ENCODE measurements at regions not wholly inside any gene's neighbourhood (a gene's known extent, or its start where the extent isn't known, plus 50 kb on each side); places are given as distances from the start of the nearest gene placed in this dataset.
"Not testable (repeated sequence)": the region's sequence is repeated elsewhere in the genome, so short reads cannot be mapped to it uniquely, and the experiment has no call there.

DNA sequence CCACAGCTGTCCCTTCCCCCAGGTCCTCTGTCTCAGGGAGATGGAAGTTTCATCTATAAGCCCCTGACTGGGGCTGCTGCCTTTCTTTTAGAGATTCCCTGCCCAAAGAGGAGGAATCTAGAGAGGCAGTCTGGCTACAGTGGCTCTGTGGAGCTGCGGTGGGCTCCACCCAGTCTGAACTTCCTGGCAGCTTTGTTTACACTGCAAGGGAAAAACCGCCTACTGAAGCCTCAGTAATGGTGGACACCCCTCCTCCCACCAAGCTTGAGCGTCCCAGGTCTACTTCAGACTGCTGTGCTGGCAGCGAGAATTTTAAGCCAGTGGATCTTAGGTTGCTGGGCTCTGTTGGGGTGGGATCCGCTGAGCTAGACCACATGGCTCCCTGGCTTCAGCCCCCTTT, 184.1 kb upstream of the SLC35B3 start:
- not testable (repeated sequence) for DNase-seq

DNA sequence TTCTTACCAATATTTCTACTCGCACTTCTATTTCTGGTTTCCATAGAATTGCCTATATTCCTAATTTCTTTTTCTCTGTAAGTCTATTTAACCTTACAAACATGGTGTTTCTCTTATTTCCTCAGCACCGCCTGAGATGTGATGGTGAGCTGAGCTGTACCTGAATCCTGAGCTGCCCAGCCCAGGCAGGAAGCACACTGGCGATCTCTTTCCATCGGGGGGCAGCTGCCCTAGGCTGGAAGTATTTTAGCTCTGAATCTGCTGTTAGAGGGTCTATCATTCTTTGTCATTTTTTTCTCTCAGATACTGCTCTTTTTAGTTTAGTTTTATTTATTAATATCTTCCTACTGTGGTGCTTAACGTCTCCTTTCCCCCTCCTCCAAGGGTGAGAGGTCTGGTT, 173.4 kb upstream of the SLC35B3 start:
- DNase-seq = no peak

DNA sequence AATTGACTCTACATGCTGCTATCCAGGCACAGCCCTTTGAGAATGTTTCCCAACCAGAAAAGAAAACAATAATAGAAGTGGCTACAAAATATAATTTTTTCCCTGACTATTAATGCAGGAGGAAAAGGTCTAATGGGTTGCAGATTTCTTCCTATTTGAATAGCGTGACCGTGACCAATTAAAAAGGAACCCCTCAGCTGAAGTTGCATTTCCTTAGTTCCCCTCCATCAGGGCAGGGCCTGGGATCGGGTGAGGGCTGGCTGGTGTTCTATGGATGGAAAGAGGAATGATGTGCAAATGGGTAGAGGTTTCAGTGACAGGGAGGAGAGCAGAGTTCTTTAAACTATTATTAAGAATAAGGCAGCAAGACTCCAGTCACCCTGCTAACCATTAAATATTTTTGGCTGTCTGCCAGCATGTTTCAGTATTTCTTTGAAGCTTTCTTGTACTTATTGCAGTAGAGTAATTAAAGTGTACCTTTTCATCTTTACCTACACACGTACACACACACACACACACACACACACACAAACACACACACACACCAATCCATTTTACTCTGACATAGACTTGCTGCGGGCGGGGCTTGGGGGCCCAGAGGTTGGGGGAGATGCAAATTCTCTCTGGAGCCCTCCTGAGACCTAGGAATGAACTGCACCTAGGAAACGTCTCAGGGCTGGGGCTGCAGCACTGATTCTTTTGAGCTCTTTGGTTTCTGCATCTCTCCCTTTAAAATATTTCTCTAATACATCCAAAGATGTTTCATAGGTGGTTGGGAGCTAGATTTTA, 154.8 kb upstream of the SLC35B3 start:
- DNase-seq = no peak

DNA sequence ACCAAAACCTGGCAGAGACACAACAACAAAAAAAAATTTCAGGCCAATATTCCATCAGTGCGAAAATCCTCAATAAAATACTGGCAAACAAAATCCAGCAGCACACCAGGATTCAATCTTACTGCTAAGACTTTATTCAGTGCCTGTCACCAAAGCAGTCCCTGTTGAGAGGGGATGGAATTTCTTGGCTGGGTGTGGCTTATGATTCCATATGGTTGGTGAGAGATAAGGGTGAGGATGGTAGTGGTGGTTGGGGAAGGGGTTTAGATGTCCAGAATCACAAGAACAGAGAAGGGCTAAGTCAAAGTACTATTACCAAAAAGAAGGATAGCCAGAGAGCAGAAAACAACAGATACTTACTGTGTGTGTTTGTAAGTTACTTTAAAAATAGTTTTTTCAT, 152.8 kb upstream of the SLC35B3 start:
- no peak for DNase-seq

DNA sequence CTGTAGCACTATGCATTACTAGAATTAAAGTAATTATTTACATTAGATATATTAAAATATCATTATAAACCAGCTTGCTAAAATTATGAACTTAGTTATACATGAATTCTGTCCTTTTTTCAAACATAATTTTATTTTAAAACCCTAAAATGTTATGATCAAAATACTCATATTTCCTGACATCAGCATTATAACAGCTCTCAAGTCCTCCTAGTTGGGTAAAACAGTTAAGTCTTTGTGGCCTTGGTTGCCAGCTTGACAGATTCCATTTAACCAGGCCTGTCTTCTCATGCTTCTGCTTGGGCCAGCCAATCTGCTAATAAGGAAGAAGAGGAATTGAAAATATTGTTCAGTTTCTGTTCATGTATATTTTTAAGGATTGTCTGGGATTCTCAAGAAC, 147.9 kb upstream of the SLC35B3 start:
- no peak for DNase-seq

DNA sequence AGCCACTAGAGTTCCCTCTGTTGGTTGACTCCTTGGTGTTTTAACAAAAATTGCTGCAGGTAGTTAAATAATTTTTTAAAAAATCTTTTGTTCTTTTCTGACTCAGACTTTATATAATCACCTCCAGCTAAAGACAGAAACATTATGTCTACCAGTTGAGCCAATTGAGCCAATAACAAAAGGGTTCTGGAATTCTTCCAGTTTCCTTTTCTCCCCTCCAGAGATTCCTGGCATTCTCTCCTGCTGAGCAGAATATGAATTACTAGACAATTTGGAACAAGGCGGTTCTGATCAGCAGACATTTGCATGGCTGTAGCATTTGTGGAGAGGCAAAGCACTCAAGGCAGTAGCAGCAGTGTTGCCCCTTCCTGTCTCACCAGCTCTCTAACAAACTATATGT, 144.0 kb upstream of the SLC35B3 start:
- DNase-seq = no peak

DNA sequence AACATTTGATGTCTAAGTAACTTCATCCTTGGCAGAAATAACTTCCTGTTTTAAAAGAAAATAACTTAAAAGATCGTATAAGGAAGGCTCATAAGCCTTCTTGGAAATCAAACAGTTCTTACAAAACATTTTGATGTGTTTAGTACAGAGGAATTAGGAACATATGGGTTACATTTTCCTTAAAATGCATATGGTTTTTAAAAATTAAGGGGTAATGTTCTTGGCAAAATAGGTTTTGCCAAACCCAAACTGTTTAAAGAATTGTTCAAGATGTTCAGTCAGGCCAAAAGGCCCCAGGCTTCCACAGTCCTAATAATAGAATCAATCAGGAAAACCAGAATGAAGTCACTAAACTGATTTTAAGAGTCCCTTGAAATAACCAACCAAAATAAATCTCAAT, 142.7 kb upstream of the SLC35B3 start:
- no peak for DNase-seq

DNA sequence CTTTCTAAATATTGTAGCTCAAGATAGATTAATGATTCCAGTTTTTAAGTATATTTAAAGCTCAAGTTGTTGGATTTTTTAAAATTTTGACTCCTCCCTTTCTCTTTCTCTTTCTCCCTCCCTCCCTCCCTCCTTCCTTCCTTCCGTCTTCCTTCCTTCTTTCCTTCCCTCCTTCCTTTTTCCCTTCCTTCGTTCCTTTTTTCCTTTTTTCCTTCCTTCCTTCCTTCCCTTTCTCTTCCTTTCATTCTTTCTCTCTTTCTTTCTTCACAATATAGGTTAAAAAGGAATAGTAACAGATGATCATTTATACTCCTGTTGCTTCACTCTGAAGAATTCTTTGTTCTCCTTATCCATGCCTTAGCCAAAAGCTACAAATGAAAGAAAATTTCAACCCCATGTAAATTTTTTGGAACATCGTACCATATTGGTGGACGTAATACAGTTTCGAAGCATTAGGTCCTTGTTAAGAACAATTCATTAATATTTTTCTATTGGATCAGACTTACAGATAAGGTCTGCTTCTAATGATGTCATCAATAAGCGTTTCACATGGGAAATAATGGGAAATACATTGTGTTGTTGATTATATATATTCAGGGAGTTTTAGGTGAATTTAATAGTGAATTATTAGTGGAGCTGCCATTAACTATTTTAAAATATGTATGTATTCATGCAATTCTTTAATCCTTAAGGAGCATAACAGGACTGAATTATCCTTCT, 139.6 kb upstream of the SLC35B3 start:
- DNase-seq = no peak

DNA sequence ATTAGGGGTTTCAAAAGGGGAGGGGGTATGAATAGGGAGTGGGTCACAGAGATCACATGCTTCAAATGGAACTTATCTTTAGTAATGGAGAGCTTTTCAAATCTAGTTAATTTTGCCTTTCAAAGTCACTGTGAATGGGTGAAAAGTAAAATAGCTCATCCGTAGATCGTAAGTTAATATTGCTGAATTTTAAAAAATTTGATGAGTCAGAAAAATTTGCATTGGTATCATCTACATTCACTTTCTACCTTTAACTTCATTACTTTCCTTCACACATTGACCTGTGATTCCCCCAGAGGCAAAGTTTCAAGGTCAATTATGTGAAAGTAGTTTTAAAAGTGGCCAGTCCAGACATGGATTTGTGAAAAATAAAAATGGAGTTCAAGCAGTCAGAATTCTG, 139.0 kb upstream of the SLC35B3 start:
- DNase-seq = no peak

DNA sequence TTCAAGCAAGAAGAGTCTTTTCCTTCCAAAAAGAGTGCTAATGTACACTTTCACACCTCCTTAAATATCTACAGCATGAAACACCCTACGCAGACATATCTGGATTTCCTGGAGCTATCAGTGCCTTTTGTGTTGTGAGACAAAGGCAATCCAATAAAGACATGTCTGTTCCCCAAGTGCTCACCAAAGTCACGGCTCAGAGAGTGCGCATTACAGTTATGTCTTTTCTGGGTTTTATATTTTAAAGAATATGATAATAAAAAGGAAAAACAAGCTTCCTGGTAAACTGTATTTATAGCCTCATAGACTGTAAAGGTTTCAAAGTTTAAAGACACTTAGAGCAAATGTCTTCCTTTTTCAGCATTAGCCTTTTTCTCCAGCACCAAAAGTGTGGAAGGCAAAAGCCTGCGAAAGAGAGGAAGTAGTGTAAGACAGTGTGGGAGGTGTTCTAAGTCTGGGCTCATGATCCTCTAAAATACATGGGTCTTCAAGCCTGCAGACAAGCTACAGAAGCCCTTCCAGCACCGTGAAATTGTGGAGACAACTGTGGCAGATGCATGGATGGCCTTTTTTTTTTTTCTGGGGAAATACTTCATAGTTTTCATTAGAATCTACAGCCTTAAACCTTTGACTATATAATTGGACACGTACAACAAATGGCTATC, 135.0 kb upstream of the SLC35B3 start:
- no peak for DNase-seq

DNA sequence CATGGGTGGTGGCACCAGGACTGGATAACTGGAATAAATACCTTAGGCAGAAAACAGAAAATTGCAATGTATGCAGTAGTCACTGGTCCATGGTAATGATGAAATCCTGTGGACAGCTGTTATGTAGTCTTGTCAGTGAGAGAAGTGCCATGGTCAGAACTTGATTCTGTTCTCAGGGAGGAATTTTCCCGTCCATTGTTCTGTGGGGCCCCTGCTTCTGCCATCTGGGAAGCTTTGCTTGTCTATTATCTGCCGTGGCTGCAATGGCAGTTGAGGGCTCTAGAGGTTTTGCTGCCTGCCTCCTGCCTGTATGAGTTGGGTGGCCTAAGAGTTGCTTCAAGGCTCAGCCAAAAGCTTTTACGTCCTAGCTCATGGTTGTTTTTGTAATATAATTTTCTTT, 126.8 kb upstream of the SLC35B3 start:
- no peak for DNase-seq

DNA sequence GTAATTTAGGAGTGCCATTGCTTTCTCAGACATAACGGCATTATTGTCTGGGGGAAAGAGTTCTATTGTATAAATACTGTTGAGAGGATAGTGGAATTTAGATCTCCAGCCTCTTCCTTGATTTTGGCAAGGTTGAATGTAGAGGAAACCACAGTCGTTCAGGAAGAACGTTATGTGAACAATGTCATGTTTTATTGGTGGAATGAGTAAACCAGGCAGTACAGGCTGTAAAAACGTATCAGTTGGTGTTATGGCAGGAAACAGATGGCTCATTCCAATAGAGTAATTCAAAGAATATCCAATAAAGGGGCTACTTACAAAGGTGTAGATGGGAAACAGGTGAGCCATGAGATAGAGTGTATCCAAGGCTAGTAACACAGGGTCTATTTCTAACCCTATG, 123.6 kb upstream of the SLC35B3 start:
- DNase-seq = no peak

DNA sequence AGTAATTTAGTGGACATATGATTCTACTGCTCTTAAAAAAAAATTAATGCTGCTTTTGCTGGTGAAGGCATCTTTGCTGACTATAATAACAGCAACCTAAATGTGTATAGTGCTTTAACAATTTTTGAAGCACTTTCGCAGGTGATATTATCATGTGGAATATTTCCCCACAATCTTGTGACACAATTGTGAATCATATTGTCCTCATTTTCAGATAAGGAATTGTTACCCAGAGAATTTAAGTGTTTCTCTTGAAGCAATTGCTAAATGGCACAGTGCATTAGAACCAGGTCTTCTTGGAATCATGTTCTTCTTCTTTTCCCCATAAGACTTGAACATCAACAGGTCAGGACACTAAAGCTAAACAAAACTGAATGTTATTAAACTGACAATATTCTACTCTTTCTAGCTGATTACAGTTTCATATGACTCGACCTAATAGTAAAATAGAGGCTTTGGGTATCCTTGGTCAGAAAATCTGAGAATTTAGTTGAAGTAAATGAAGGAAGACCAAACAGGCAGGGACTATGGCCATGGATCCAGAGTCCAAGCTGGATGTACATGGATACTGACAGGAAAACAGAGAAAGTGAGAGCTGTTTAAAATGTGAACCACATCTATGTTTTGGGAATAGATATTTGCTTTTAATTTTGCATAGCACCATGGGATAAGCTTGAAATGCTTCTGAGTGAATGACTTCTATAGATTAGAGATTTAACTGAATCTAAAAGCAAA, 121.8 kb upstream of the SLC35B3 start:
- no peak for DNase-seq

DNA sequence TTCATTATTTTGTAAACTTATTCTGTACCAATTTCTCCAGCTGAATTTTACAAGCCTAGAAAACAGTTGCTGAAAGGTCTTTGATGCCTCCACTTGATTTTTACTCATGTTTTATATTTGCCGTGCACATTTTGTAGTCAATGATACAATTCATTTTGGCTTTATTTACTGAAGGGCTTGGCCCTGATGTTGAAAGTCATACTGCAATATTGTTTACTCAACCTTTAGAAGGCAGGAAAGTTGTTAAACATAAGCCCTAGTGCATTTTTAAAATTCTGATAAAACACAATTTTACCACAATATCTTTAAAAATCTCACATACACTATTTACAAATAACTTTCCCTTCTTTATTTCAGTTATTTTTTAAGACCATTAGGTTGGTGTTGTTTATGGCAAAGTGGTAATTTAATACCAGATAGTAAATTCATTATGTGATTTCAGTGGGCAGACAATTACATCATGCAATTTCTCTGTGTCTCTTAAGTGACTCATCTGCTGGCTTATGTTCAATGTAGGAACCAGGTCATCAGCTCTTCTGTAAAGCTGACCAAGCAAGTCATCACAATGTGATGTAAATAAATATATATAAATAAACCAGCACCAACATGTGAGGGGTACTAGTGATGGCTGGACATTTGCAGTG, 121.1 kb upstream of the SLC35B3 start:
- no peak for DNase-seq

DNA sequence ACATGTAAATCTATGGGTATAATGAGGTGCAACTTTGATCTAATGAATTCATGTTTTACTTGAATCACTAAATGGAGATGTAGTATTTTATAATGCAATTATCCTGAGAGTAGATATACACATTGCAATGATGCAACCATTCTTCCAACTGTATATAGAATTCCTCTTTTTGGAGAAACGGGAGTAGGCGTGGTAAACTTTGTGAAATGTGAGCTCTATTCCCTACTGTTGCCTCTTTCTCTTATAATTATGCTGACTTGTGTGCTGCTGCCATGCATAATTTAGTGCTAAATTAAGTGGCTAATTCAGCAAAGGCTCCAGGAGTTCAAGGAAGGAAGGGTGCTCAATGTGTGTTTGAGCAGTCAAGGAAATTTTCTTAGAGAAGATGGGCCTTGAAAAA, 116.6 kb upstream of the SLC35B3 start:
- no peak for DNase-seq

DNA sequence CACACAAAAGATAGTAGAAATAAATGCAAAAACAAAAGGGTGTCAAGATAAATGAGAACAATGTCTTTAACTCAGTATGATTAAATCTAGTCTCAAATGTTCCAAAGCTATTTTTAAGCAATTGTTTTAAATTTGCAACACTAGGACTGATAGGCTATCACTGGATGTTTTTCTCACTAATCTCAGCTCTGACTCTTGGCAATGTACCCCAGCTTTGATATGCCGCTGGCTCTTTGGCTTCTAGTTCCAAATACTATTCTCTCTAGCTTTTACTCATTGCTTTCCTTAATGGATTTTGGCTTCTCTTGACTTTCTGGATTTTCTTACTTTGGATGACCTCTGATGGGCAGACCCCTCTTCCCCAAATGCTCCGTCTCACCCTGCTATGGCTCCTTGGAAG, 116.0 kb upstream of the SLC35B3 start:
- DNase-seq = no peak

DNA sequence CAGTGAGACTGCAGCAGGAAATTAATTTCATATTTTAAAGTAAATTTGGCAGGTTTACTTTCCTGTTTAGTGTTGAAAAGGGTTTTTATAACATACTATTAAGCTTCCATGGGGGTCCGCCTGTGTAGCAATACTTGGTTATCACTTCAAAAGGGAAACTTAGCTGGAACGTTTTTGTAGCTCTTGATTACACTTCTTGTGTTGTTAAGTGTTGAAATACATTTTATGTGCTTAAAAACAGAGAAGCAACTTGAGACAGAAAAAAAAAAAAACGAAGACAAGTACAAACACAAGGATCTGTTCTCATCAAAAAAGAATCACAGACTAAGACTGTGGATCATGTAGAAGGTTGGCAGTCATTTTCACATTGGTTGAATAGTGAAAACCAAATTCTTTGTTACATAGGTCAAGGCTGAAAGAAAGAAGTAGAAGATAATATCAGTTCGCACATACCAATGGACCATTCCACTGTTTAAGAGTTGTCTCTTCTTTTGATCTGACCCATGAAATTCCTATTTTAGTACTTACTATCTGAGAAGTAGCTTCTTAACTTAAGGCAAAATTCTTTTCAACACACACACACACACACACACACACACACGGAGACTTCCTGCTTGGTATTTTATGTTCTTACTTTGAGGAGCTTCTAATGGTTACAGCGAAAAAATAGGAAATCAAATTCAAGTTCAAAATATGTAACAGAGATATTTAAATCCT, 113.9 kb upstream of the SLC35B3 start:
- no peak for DNase-seq

DNA sequence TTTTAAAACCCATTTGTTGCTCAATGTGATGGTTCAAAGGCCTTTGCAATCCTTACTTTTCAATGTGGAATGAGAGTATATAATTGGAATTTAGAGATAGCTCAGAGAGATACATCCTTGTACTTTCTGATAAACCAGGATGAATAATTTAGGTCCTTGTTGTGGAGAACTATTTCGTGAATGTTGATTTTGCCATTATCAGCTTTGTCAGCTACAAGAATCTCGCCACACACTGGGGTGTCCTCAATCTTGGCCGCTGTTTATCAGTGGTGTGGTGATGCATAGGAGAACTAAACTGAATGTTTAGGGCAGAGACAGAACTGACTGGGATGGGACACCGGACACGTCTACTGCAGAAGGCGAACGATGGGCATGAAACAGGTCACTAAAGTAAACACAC, 111.2 kb upstream of the SLC35B3 start:
- no peak for DNase-seq

DNA sequence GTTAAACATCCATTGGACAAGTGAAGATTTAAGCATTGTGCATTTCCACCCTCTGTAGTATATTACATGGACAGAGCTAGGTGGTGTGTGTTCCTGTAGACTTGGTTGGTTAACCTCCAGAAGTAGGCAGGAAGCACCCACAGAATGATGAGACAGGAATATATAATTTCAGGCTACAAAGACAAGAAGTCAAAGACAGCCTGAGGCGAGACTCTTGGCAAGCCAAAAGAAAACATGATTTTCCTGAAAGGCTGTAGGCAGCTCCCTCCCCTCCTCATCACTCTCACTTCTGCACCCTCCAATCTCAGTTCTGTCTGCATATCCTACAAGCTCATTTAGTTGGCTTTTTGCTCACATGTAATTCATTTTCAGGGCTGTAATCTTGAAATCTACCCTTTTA, 110.0 kb upstream of the SLC35B3 start:
- no peak for DNase-seq

DNA sequence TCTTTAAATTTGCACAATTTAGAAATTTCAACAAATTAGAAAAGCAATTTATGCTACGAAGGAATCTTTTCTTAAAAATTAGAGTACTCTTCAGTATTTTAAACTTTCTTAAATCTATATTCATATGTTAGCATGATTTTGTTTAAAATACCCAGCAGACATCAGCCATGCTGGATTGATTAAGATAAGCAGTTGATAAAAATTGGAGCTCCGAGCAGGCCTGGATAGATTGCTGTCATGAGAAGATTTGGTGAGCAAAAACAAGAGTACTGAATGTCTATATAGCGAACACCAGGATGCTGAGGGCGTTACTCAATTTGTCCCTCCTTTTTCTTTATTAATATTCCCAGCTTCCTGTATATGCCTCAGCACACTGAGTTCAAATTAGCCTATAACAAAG, 108.4 kb upstream of the SLC35B3 start:
- no peak for DNase-seq

DNA sequence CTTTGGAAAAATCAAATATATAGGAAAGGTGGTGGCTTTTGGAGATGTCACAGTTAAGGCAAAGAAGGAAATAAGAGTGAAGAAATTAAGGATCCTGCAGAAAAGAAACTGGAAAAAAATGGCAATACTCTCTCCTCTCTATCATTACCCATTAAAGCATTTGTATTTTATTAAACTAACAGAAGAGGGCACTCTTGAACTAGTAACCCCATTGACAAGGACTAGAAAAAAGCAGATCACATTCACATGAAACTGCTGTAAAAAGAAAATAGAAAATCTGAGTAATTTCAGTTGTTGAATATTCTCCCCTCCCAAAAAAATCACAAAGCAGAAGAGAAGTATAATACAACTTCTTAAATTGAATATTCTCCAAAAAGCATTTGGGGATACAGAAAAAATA, 104.1 kb upstream of the SLC35B3 start:
- no peak for DNase-seq

DNA sequence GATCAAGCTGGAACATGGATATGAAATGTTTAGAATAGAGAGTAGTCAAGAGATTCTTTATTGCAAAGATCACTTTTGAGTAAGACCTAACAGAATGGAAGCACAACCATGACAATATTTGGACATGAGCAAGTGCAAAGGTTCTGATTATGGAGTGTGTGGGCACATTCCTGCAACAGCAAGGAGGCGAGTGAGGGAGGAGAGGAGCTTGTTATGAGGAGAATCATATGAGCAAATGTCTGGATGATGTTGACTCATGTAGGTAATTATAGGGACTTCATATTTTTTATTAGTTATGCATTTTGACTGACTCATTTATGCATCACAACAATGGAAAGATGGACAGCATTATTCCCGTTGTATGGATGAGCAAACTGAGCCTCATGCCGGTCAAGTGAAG, 100.8 kb upstream of the SLC35B3 start:
- DNase-seq = no peak
